ENCODE measurements at regions not wholly inside any gene's neighbourhood (a gene's known extent, or its start where the extent isn't known, plus 50 kb on each side); places are given as distances from the start of the nearest gene placed in this dataset.

DNA sequence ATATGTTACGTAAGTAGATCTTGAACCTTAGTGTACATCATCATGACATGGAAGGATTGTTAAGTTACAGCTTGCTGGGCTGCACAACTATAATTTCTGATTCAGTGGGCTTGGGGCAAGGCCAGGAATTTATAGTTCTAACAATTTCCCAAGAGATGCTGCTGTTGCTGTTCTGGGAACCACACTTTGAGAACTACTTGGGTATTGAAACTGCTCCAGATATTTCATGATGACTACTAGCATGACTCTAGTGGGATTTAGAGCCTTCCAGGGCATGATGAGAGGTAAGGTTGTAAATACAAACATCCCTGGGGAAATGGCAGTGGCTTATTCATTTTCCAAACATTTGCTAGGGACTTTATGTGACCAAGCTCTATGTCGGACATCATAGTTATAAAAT, 904.8 kb upstream of the SEL1L start:
- Histone ChIP-seq H3K9me3 (ENCODE audit: low read length) (no peaks in the 10 kb centered on the region), H3K4me1 (ENCODE audit: insufficient read depth, low read length, poor library complexity, severe bottlenecking) (no peaks in the 10 kb centered on the region), H3K4me2 (ENCODE audit: low read length) (no peak overlapping the region), H3K36me3 (ENCODE audit: insufficient read depth, low read length) (no peaks in the 10 kb centered on the region), H4K20me1 (ENCODE audit: insufficient read depth, low read length) (no peaks in the 10 kb centered on the region), H3K27ac (ENCODE audit: low read depth, low read length, poor library complexity, severe bottlenecking) (no peak overlapping the region), H2AFZ (ENCODE audit: low read length) (no peak overlapping the region), H3K9me2 (ENCODE audit: insufficient read depth, low read length) (no peaks in the 10 kb centered on the region), H3K79me2 (ENCODE audit: insufficient read depth, low read depth, low read length) (no peaks in the 10 kb centered on the region), H3K4me3 (ENCODE audit: low read depth, low read length, poor library complexity, severe bottlenecking) (no peak overlapping the region)
- CTCF ChIA-PET (ENCODE audit: unreplicated experiment) = no interaction called here
- BruUV-seq (replicated peaks) = no TSS peak
- TF ChIP-seq EZH2phosphoT487 (IDR thresholded peaks at IDR 0.05; ENCODE audit: borderline replicate concordance, low read depth, low read length) = no peak
- TF ChIP-seq, protein P1, sequence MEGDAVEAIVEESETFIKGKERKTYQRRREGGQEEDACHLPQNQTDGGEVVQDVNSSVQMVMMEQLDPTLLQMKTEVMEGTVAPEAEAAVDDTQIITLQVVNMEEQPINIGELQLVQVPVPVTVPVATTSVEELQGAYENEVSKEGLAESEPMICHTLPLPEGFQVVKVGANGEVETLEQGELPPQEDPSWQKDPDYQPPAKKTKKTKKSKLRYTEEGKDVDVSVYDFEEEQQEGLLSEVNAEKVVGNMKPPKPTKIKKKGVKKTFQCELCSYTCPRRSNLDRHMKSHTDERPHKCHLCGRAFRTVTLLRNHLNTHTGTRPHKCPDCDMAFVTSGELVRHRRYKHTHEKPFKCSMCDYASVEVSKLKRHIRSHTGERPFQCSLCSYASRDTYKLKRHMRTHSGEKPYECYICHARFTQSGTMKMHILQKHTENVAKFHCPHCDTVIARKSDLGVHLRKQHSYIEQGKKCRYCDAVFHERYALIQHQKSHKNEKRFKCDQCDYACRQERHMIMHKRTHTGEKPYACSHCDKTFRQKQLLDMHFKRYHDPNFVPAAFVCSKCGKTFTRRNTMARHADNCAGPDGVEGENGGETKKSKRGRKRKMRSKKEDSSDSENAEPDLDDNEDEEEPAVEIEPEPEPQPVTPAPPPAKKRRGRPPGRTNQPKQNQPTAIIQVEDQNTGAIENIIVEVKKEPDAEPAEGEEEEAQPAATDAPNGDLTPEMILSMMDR (conservative IDR thresholded peaks at IDR 0.05; ENCODE audit: low read length) = no peak
- POLR2A ChIA-PET = no interaction called here
- intact Hi-C loops (cut with micrococcal nuclease; ENCODE audit: unreplicated experiment) = no loop called here
- DNase-seq (ENCODE audit: low spot score) = no peak

DNA sequence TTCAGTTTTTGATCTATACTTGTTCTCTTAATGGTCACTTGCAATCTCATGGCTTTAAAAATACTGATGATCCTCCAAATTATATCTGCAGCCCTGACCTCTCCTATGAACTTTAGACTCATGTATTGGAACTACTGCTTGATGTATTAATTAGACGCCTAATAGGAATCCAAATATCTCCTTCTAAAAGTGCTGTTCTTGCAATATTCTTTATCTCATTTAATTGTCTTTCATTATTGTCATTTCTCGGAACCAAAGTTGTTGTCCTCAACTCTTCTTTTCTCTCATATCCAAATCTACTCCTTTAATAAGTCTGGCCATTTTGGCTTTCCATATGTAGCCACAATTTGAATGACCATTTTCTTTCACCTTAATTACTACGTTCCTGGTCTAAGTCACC, 907.6 kb upstream of the SEL1L start:
- Histone ChIP-seq H4K20me1 (ENCODE audit: insufficient read depth, low read length) (no peaks in the 10 kb centered on the region), H2AFZ (ENCODE audit: low read length) (no peak overlapping the region), H3K4me1 (ENCODE audit: insufficient read depth, low read length, poor library complexity, severe bottlenecking) (no peaks in the 10 kb centered on the region), H3K9me2 (ENCODE audit: insufficient read depth, low read length) (no peaks in the 10 kb centered on the region), H3K36me3 (ENCODE audit: insufficient read depth, low read length) (no peaks in the 10 kb centered on the region), H3K79me2 (ENCODE audit: insufficient read depth, low read depth, low read length) (no peaks in the 10 kb centered on the region), H3K4me2 (ENCODE audit: low read length) (no peak overlapping the region), H3K27ac (ENCODE audit: low read depth, low read length, poor library complexity, severe bottlenecking) (no peak overlapping the region), H3K4me3 (ENCODE audit: low read depth, low read length, poor library complexity, severe bottlenecking) (no peak overlapping the region), H3K9me3 (ENCODE audit: low read length) (no peaks in the 10 kb centered on the region)
- no peak for DNase-seq (ENCODE audit: low spot score)
- POLR2A ChIA-PET = no interaction called here
- TF ChIP-seq EZH2phosphoT487 (IDR thresholded peaks at IDR 0.05; ENCODE audit: borderline replicate concordance, low read depth, low read length) = no peak
- TF ChIP-seq, protein P1 (conservative IDR thresholded peaks at IDR 0.05; ENCODE audit: low read length) = no peak
- BruUV-seq (replicated peaks) = no TSS peak
- CTCF ChIA-PET (ENCODE audit: unreplicated experiment) = no interaction called here
- intact Hi-C loops (cut with micrococcal nuclease; ENCODE audit: unreplicated experiment) = no loop called here

DNA sequence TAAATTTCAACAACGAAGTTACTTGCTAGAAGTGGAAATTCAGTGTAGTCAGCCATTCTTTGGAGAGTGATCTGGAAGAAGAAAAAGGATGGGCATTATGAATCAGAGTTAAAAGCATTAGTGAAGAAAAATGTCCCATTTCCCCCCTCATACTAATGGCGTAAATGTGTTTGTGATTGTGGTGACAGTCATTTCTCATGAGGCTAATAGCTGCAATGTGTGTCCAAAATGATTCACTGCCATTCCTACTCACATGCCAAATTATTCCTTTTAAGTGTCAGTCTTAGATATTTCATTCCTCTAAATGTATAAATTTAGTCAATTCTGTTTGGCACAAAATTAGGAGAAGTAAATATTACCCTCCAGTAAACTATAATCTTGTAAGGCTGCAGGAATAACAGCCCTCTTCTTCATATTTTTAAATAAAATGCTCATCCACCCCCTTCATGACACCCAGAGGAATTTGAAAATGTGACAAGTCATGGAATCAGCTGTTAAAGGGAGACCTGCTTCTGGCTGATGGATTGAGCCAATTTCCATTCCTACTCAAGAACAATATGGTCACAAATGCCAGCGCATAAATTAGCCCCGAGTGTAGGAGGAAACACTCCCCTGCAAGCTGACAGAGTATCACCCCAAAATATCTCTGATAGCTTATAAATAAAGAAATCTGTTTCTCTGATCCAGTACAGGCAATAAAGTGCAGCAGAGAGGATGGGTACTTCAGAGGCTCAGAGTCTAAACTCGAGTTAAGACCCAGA, 912.3 kb upstream of the SEL1L start:
- Histone ChIP-seq H3K9me3 (ENCODE audit: low read length) (no peaks in the 10 kb centered on the region), H3K79me2 (ENCODE audit: insufficient read depth, low read depth, low read length) (no peaks in the 10 kb centered on the region), H3K4me3 (ENCODE audit: low read depth, low read length, poor library complexity, severe bottlenecking) (no peak overlapping the region), H3K4me2 (ENCODE audit: low read length) (no peak overlapping the region), H4K20me1 (ENCODE audit: insufficient read depth, low read length) (no peaks in the 10 kb centered on the region), H3K36me3 (ENCODE audit: insufficient read depth, low read length) (no peaks in the 10 kb centered on the region), H3K9me2 (ENCODE audit: insufficient read depth, low read length) (no peaks in the 10 kb centered on the region), H2AFZ (ENCODE audit: low read length) (no peak overlapping the region), H3K4me1 (ENCODE audit: insufficient read depth, low read length, poor library complexity, severe bottlenecking) (no peaks in the 10 kb centered on the region), H3K27ac (ENCODE audit: low read depth, low read length, poor library complexity, severe bottlenecking) (no peak overlapping the region)
- ChIA-PET CTCF (ENCODE audit: unreplicated experiment) (no interaction called here), POLR2A (interaction anchor here (1.2 kb wide), 1 partner anchor 10 kb away, joined by 3 read pairs; no protein-coding TSS in a partner anchor)
- intact Hi-C loops (cut with micrococcal nuclease; ENCODE audit: unreplicated experiment) = no loop called here
- BruUV-seq (replicated peaks) = no TSS peak
- no peak for DNase-seq (ENCODE audit: low spot score)
- TF ChIP-seq, protein P1 (conservative IDR thresholded peaks at IDR 0.05; ENCODE audit: low read length) = no peak
- no peak for TF ChIP-seq EZH2phosphoT487 (IDR thresholded peaks at IDR 0.05; ENCODE audit: borderline replicate concordance, low read depth, low read length)

All from OCI-LY7 (cell line).